Trophoblast cell (in vitro differentiated cells and primary cell): ENCODE measurements at regions not wholly inside any gene's neighbourhood (a gene's known extent, or its start where the extent isn't known, plus 50 kb on each side); places are given as distances from the start of the nearest gene placed in this dataset.
"Not testable (repeated sequence)": the region's sequence is repeated elsewhere in the genome, so short reads cannot be mapped to it uniquely, and the experiment has no call there.

Source experiments
- DNase-seq, 2 donors: peaks; one replicate each; pipeline ENCODE4 v3.0.0-alpha.2; 2016
- H2AFZ ChIP-seq: 2 replicates; pipeline ENCODE4 v1.6.1; 2013; ENCODE audit warnings: low read length, moderate library complexity, mild to moderate bottlenecking; ENCODE audit not compliant: insufficient read depth, poor library complexity
- H2AK5ac ChIP-seq: 2 replicates; pipeline ENCODE4 v1.6.1; 2013; ENCODE audit warnings: mild to moderate bottlenecking, low read length
- H2BK120ac ChIP-seq: 2 replicates; pipeline ENCODE4 v1.6.1; 2013; ENCODE audit warnings: low read length, mild to moderate bottlenecking, moderate library complexity; ENCODE audit not compliant: insufficient read depth, poor library complexity
- H2BK12ac ChIP-seq: 2 replicates; pipeline ENCODE4 v1.6.1; 2013; ENCODE audit warnings: mild to moderate bottlenecking, low read length, moderate library complexity
- H2BK5ac ChIP-seq: 2 replicates; pipeline ENCODE4 v1.6.1; 2013; ENCODE audit warnings: low read length, low read depth, moderate library complexity, mild to moderate bottlenecking; ENCODE audit not compliant: poor library complexity
- H3K14ac ChIP-seq: 2 replicates; pipeline ENCODE4 v1.6.1; 2013; ENCODE audit warnings: mild to moderate bottlenecking, low read length
- H3K18ac ChIP-seq: 2 replicates; pipeline ENCODE4 v1.6.1; 2013; ENCODE audit warnings: mild to moderate bottlenecking, low read length
- H3K23ac ChIP-seq: 2 replicates; pipeline ENCODE4 v1.6.1; 2013; ENCODE audit warnings: low read length
- H3K27ac ChIP-seq: 2 replicates; pipeline ENCODE4 v1.5.1; 2013; ENCODE audit warnings: low read depth, mild to moderate bottlenecking, inconsistent platforms, low read length, moderate library complexity
- H3K27me3 ChIP-seq: 2 replicates; pipeline ENCODE4 v1.6.1; 2013; ENCODE audit warnings: inconsistent platforms, mild to moderate bottlenecking, low read length, moderate library complexity; ENCODE audit not compliant: insufficient read depth
- H3K36me3 ChIP-seq, 2 experiments: 1 replicate in 1 of 2; 2 replicates in 1 of 2; pipeline ENCODE4 v1.6.1; 2013; ENCODE audit warnings: low read length in 2 of 2, mild to moderate bottlenecking in 2 of 2, moderate library complexity in 1 of 2; ENCODE audit not compliant: insufficient read depth in 2 of 2, control insufficient read depth in 1 of 2
- H3K4ac ChIP-seq: 2 replicates; pipeline ENCODE4 v1.6.1; 2013; ENCODE audit warnings: low read depth, mild to moderate bottlenecking, low read length, moderate library complexity
- H3K4me1 ChIP-seq, 2 experiments: 1 replicate in 1 of 2; 2 replicates in 1 of 2; pipeline ENCODE4 v1.6.1; 2013; ENCODE audit warnings: low read length in 2 of 2, mild to moderate bottlenecking in 2 of 2, moderate library complexity in 1 of 2; ENCODE audit not compliant: insufficient read depth in 2 of 2, control insufficient read depth in 1 of 2
- H3K4me2 ChIP-seq: 2 replicates; pipeline ENCODE4 v1.6.1; 2013; ENCODE audit warnings: inconsistent platforms, mild to moderate bottlenecking, low read length, moderate library complexity
- H3K4me3 ChIP-seq: 2 replicates; pipeline ENCODE4 v1.5.1; 2013; ENCODE audit warnings: mild to moderate bottlenecking, low read depth, low read length, inconsistent platforms
- H3K79me1 ChIP-seq: one replicate; pipeline ENCODE4 v1.6.1; 2013; ENCODE audit warnings: low read length
- H3K79me2 ChIP-seq: 2 replicates; pipeline ENCODE4 v1.6.1; 2013; ENCODE audit warnings: low read length, mild to moderate bottlenecking; ENCODE audit not compliant: control insufficient read depth, insufficient read depth, poor library complexity
- H3K9ac ChIP-seq: 2 replicates; pipeline ENCODE4 v1.6.1; 2013; ENCODE audit warnings: mild to moderate bottlenecking, low read length
- H3K9me3 ChIP-seq: 2 replicates; pipeline ENCODE4 v1.6.1; 2013; ENCODE audit warnings: low read depth, mild to moderate bottlenecking, control low read depth, inconsistent platforms, low read length; ENCODE audit not compliant: insufficient read depth
- H4K12ac ChIP-seq: 2 replicates; pipeline ENCODE4 v1.6.1; 2013; ENCODE audit warnings: low read depth, mild to moderate bottlenecking, low read length, moderate library complexity
- H4K8ac ChIP-seq: 2 replicates; pipeline ENCODE4 v1.6.1; 2013; ENCODE audit warnings: low read depth, mild to moderate bottlenecking, low read length, moderate library complexity
- H4K91ac ChIP-seq: one replicate; pipeline ENCODE4 v1.6.1; 2013; ENCODE audit warnings: low read depth, mild to moderate bottlenecking, low read length, moderate library complexity
- WGBS: extraction: QIAGEN DNeasy Blood & Tissue Kit; methylation state at CpG from one replicate; pipeline ENCODE4 v1.1.7; 2013; ENCODE audit warnings: missing lambda C conversion rate; ENCODE audit not compliant: insufficient read length, insufficient coverage; ENCODE audit errors: extremely low coverage; 5-methylcytosine and 5-hydroxymethylcytosine counted together

GRCh38 chr2:102871707-102872106 lies 109.9 kb downstream of the TMEM182 start:
- H3K14ac ChIP-seq: no peak overlapping the region
- no peak overlapping the region for H4K91ac ChIP-seq
- H4K12ac ChIP-seq: no peak overlapping the region
- H2BK12ac ChIP-seq: no peak overlapping the region
- no peaks in the 10 kb centered on the region for H3K36me3 ChIP-seq
- no peaks in the 10 kb centered on the region for H3K79me2 ChIP-seq
- H2AK5ac ChIP-seq: no peak overlapping the region
- no peaks in the 10 kb centered on the region for H3K27me3 ChIP-seq
- H3K4me3 ChIP-seq: no peak overlapping the region
- H3K18ac ChIP-seq: no peak overlapping the region
- no peaks in the 10 kb centered on the region for H3K79me1 ChIP-seq
- no peaks in the 10 kb centered on the region for H3K4me1 ChIP-seq
- no peak overlapping the region for H2BK5ac ChIP-seq
- H3K4ac ChIP-seq: no peak overlapping the region
- no peak for DNase-seq
- H2AFZ ChIP-seq: no peak overlapping the region
- no peak overlapping the region for H3K27ac ChIP-seq
- H4K8ac ChIP-seq: no peak overlapping the region
- H3K23ac ChIP-seq: no peak overlapping the region
- no peaks in the 10 kb centered on the region for H3K9me3 ChIP-seq
- no peak overlapping the region for H3K4me2 ChIP-seq
- WGBS: no CpG with 5 or more reads among the region's 4 CpGs
- no peak overlapping the region for H3K9ac ChIP-seq
- H2BK120ac ChIP-seq: no peak overlapping the region

DNA sequence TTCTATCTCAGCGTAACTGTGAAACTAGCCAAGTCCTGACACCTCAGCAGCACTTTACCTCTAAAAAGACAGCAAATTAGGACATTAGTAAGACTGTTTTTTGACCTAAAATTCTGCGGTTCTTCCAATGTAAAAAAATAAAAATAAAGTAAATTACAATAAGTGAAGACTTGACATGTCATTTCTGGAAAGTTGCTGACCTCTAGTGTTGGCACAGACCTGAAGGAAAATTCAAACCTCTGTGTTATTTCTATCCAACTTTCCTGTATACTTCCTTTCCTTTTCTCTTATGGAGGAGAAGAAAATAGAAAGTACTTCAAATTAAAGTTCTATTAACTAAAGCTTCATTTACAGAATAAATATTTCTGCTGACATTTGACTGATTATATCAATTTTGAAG lies 110.6 kb downstream of the TMEM182 start:
- H3K23ac ChIP-seq: no peak overlapping the region

GRCh38 chr2:102879513-102879912 lies 117.7 kb downstream of the TMEM182 start:
- not testable (repeated sequence) for H3K9ac ChIP-seq, DNase-seq

More for the DNA sequence above, 110.6 kb downstream of the TMEM182 start:
- Histone ChIP-seq H3K9ac (no peak overlapping the region), H4K12ac (no peak overlapping the region), H3K27me3 (no peaks in the 10 kb centered on the region), H2AK5ac (no peak overlapping the region), H3K79me2 (no peaks in the 10 kb centered on the region), H3K27ac (no peak overlapping the region), H4K8ac (no peak overlapping the region), H3K4ac (no peak overlapping the region), H3K4me2 (no peak overlapping the region), H2AFZ (no peak overlapping the region), H2BK5ac (no peak overlapping the region), H3K4me1 (no peaks in the 10 kb centered on the region), H3K79me1 (no peaks in the 10 kb centered on the region), H3K4me3 (no peak overlapping the region), H4K91ac (no peak overlapping the region), H3K14ac (no peak overlapping the region), H2BK120ac (no peak overlapping the region), H3K9me3 (no peaks in the 10 kb centered on the region), H3K36me3 (no peaks in the 10 kb centered on the region), H2BK12ac (no peak overlapping the region), H3K18ac (no peak overlapping the region)
- no CpG with 5 or more reads among the region's 2 CpGs for WGBS
- DNase-seq: no peak

DNA sequence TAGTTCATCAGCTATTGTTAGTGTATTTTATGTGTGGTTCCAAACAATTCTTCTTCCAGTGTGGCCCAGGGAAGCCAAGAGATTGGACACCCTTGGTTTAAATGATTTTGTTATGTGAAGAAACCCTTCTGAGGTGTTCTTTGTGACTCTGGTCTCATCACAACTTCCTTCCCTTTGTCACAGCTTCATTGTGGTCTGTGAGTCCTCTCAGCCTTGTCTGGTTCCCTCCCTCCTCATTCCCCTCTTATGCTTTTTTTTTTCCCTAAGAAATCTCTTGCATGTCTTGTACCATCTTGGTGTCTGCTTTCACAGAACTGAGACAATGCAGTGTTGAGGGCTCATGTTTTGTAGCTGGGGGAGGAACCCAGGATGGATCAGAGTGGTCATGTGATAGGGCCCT lies 118.9 kb downstream of the TMEM182 start:
- Histone ChIP-seq H4K8ac (no peak overlapping the region), H3K4me3 (no peak overlapping the region), H3K27me3 (no peaks in the 10 kb centered on the region), H3K23ac (no peak overlapping the region), H2BK120ac (no peak overlapping the region), H4K12ac (no peak overlapping the region), H3K4me2 (no peak overlapping the region), H2BK12ac (no peak overlapping the region), H2AK5ac (no peak overlapping the region), H4K91ac (no peak overlapping the region), H3K18ac (no peak overlapping the region), H3K36me3 (no peaks in the 10 kb centered on the region), H3K27ac (no peak overlapping the region), H3K4ac (no peak overlapping the region), H2BK5ac (no peak overlapping the region), H3K79me1 (no peaks in the 10 kb centered on the region), H3K9me3 (no peaks in the 10 kb centered on the region), H3K4me1 (no peaks in the 10 kb centered on the region), H3K14ac (no peak overlapping the region), H2AFZ (no peak overlapping the region), H3K79me2 (no peaks in the 10 kb centered on the region), H3K9ac (no peak overlapping the region)
- no peak for DNase-seq

More at GRCh38 chr2:102879513-102879912, 117.7 kb downstream of the TMEM182 start:
- H4K12ac ChIP-seq, H2BK12ac ChIP-seq, H3K14ac ChIP-seq, H3K36me3 ChIP-seq, H4K8ac ChIP-seq, H3K4me1 ChIP-seq, H3K4me3 ChIP-seq, H3K27me3 ChIP-seq, H3K9me3 ChIP-seq, H3K4me2 ChIP-seq, H3K23ac ChIP-seq, H2BK5ac ChIP-seq, H3K79me2 ChIP-seq, H2AK5ac ChIP-seq, H2AFZ ChIP-seq, H2BK120ac ChIP-seq, H3K18ac ChIP-seq, H3K27ac ChIP-seq, H3K4ac ChIP-seq, H3K79me1 ChIP-seq, H4K91ac ChIP-seq: not testable (repeated sequence)
- WGBS: no CpG with 5 or more reads among the region's 13 CpGs
